Heart right ventricle (tissue), 16 donors: ENCODE measurements at regions not wholly inside any gene's neighbourhood (a gene's known extent, or its start where the extent isn't known, plus 50 kb on each side); places are given as distances from the start of the nearest gene placed in this dataset.

Experiments used
- ATAC-seq, 8 donors: fragments of 200-7000 bp; cut with Tn5 transposase; one replicate each; pipeline ENCODE4 v1.9.1; 2020; ENCODE audit warnings: mild to moderate bottlenecking in 8 of 8, moderate library complexity in 8 of 8, moderate number of reproducible peaks in 1 of 8
- DNase-seq, 2 donors: peaks; one replicate each; pipeline ENCODE4 v3.0.0-alpha.2; 2020
- H3K27ac ChIP-seq, 10 donors: fragments of 200-600 bp; sonication (generic) in 2 of 10; one replicate each; pipeline versions ENCODE4 v1.5.0 to v1.8.0; 2020 to 2022; ENCODE audit warnings: mild to moderate bottlenecking in 3 of 10
- H3K27me3 ChIP-seq, 7 donors: fragments of 200-600 bp; one replicate each; pipeline ENCODE4 v1.8.0; 2021 to 2022; ENCODE audit warnings: mild to moderate bottlenecking in 2 of 7
- H3K36me3 ChIP-seq, 9 donors: fragments of 200-600 bp; sonication (generic) in 1 of 9; one replicate each; pipeline versions ENCODE4 v1.5.0 to v1.8.0; 2020 to 2022; ENCODE audit warnings: mild to moderate bottlenecking in 2 of 9
- H3K4me1 ChIP-seq, 9 donors: fragments of 200-600 bp; sonication (generic) in 1 of 9; one replicate each; pipeline versions ENCODE4 v1.5.0 to v1.8.0; 2020 to 2022; ENCODE audit warnings: mild to moderate bottlenecking in 4 of 9
- H3K4me3 ChIP-seq, 10 donors: fragments of 200-600 bp; sonication (generic) in 2 of 10; one replicate each; pipeline versions ENCODE4 v1.5.0 to v1.8.0; 2020 to 2022; ENCODE audit warnings: mild to moderate bottlenecking in 7 of 10, moderate library complexity in 2 of 10
- H3K9me3 ChIP-seq, 11 donors: fragments of 200-600 bp in 10 of 11; sonication (generic) in 2 of 11; one replicate each; pipeline versions ENCODE4 v1.5.0 to v1.8.0; 2013 to 2022; ENCODE audit warnings: mild to moderate bottlenecking in 2 of 11, control low read depth in 1 of 11, moderate library complexity in 1 of 11
- WGBS, 2 donors: extraction: QIAGEN DNeasy Blood & Tissue Kit; methylation state at CpG; one replicate each; pipeline ENCODE4 v1.1.7; 2013; ENCODE audit warnings: inconsistent platforms in 1 of 2; 5-methylcytosine and 5-hydroxymethylcytosine counted together
- intact Hi-C, 10 donors: fragments of 100-400 bp; cut with DNase I; formaldehyde crosslinking; loops; one replicate each; pipeline versions ENCODE4 v1.11.1 to v1.14.2; 2022
- TF ChIP-seq, protein P1 (sequence below), 9 donors: fragments of 200-600 bp; sonication (generic) in 2 of 9; IDR thresholded peaks; one replicate each; pipeline versions ENCODE4 v1.5.0 to v1.8.0; 2021 to 2022; ENCODE audit warnings: antibody characterized with exemption in 9 of 9, mild to moderate bottlenecking in 5 of 9, moderate library complexity in 1 of 9
- donor health status: Arrhythmogenic right ventricular cardiomyopathy.
- donor health status: ischemic (EF 13 %, LVEDD 7.1; RV severe dilation, severe dysfunction).
- donor health status: healthy with polysubstance abuse.
- donor health status: DM: no; HTN: yes; CAD: no.
- donor health status: DM: no; HTN: no; CAD: no.
- donor health status: ischemic (EF 25% LVEDD 6.9; RV normal size, moderate dysfunction).
- donor health status: ischemic (EF 25% LVEDD 5.7; RV mildly dilated, moderate dysfunction).
- donor health status: healthy.
- donor health status: DM: yes; HTN: yes; CAD: no.
- donor health status: Ischemic cardiomyopathy.
- donor health status: ischemic (EF 35%, LVEDD 5.7; RV mildly dilated, moderate dysfunction).
- donor health status: nonischemic (EF 11% LVEDD 7.7; RV severe dilation, severe dysfunction).
- donor health status: DM: yes; HTN: yes; CAD: no.
- donor health status: PGD.
- donor health status: ischemic (EF 29% LVEDD 5.4; RV normal size, mild dysfunction).
- donor health status: nonischemic (EF 23%, LVEDD 6.1; RV moderate dilation, normal function).

DNA sequence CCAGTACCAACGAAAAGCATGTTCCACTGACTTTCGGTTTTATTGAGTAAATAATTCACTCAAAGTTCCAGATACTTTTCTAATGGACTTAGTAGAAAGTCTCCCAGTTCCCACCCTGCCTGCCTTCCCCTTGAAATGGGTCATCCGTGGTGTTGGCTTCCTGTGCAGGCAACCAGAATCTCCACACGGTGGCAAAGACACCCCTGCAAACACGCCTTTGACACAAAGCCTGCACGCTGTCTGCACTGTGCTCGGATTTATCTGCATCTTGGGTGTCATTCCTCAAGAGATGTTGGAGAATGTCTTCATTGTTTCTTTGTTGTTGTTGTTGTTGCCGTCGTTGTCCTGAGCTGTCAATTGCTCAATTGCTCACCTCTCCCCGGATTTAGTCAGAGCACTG is 150.0 kb upstream of the IRX2 start:
- no peak overlapping the region for H3K4me3 ChIP-seq
- DNase-seq (no peak), ATAC-seq (no peak)
- intact Hi-C loops = no loop called here
- TF ChIP-seq, protein P1, sequence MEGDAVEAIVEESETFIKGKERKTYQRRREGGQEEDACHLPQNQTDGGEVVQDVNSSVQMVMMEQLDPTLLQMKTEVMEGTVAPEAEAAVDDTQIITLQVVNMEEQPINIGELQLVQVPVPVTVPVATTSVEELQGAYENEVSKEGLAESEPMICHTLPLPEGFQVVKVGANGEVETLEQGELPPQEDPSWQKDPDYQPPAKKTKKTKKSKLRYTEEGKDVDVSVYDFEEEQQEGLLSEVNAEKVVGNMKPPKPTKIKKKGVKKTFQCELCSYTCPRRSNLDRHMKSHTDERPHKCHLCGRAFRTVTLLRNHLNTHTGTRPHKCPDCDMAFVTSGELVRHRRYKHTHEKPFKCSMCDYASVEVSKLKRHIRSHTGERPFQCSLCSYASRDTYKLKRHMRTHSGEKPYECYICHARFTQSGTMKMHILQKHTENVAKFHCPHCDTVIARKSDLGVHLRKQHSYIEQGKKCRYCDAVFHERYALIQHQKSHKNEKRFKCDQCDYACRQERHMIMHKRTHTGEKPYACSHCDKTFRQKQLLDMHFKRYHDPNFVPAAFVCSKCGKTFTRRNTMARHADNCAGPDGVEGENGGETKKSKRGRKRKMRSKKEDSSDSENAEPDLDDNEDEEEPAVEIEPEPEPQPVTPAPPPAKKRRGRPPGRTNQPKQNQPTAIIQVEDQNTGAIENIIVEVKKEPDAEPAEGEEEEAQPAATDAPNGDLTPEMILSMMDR (IDR thresholded peaks at IDR 0.05) = no peak
- H3K4me1 ChIP-seq = no peaks in the 10 kb centered on the region
- peaks cover 0 to 9% (median 0%) of the 10 kb centered on the region in 7 donors for H3K27me3 ChIP-seq
- 79 to 84% methylated on average over 10 of the region's 10 CpGs for WGBS, 2 donors
- H3K27ac ChIP-seq = no peak overlapping the region
- no peaks in the 10 kb centered on the region for H3K36me3 ChIP-seq
- H3K9me3 ChIP-seq = peaks cover 0 to 4% (median 0%) of the 10 kb centered on the region in 11 donors

DNA sequence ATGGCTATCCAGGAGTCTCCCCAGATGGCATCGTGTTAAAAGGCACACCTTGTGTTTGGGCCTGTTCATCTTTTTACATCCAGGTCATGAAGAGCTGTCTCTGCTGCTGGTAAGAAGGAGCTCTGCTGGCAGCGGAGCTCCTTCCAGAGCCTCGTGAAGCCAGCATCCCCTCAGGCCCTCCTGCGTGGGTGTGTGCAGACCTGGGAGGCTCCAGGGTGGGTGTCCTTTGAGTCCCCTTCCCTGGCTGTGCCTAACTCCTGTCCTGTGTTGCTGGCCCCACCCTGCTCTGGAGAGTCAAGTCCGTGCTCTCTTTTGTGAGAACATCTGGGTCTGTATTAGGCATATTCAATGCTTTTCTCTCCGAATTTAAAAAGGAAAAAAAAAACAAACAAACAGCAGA is 149.6 kb upstream of the IRX2 start:
- Histone ChIP-seq H3K9me3 (peaks cover 0 to 4% (median 0%) of the 10 kb centered on the region in 11 donors), H3K4me3 (no peak overlapping the region), H3K27me3 (peaks cover 0 to 5% (median 0%) of the 10 kb centered on the region in 7 donors), H3K36me3 (no peaks in the 10 kb centered on the region), H3K27ac (no peak overlapping the region), H3K4me1 (no peaks in the 10 kb centered on the region)
- intact Hi-C loops = no loop called here
- no peak for ATAC-seq
- DNase-seq = no peak
- 75 to 81% methylated on average over 6 of the region's 6 CpGs for WGBS, 2 donors
- TF ChIP-seq, protein P1 (IDR thresholded peaks at IDR 0.05) = no peak

DNA sequence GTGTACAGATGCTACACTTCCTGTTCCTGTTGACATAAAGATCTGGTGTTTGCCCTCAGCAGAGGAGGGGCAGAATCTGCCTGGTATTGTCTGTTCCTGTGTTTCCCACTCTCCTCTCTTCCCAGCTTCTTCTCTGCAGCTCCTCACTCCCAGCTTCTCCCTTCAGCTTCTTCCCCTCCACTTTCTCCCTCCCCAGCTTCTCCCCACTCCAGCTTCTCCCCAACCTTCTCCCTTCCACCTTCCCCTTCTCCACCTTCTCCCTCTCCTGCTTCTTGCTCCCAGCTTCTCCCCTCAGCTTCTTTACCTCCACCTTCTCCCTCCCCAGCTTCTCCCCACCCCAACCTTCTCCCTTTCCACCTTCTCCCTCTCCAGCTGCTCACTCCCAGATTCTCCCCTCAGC is 148.9 kb upstream of the IRX2 start:
- ATAC-seq = no peak
- intact Hi-C loops = no loop called here
- TF ChIP-seq, protein P1 (IDR thresholded peaks at IDR 0.05) = no peak

DNA sequence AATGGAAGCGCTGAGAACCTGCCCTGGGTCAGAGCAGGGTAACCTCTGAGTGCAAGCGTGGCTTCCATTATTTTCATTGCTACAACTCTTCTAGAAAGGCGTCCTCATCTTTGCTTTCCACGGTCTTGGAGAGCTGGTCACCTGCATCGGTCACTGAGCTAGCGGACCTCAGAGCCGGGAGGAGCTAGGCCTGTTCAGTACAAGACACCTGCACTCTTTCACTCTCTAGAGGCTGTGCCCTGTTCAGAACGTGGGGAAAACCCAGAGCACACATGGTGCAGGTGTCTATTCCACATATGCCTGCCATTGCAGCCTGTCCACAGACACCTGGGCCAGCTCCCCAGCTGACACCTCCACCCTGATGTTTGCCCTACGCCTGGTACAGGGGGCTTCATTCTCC is 147.8 kb upstream of the IRX2 start:
- no peaks in the 10 kb centered on the region for H3K4me1 ChIP-seq
- TF ChIP-seq, protein P1 (IDR thresholded peaks at IDR 0.05) = no peak
- DNase-seq (no peak), ATAC-seq (no peak)
- H3K4me3 ChIP-seq = no peak overlapping the region
- intact Hi-C loops = no loop called here
- peaks cover 0 to 4% (median 0%) of the 10 kb centered on the region in 11 donors for H3K9me3 ChIP-seq
- 81 to 87% methylated on average over 9 of the region's 9 CpGs for WGBS, 2 donors
- H3K27ac ChIP-seq = no peak overlapping the region
- H3K36me3 ChIP-seq = no peaks in the 10 kb centered on the region
- peaks cover 0 to 5% (median 0%) of the 10 kb centered on the region in 7 donors for H3K27me3 ChIP-seq

More for the DNA sequence above, 148.9 kb upstream of the IRX2 start:
- H3K36me3 ChIP-seq = no peaks in the 10 kb centered on the region
- no peak overlapping the region for H3K4me3 ChIP-seq
- no peak overlapping the region for H3K27ac ChIP-seq
- no peak for DNase-seq
- H3K27me3 ChIP-seq = peaks cover 0 to 5% (median 0%) of the 10 kb centered on the region in 7 donors
- peaks cover 0 to 4% (median 0%) of the 10 kb centered on the region in 11 donors for H3K9me3 ChIP-seq
- no peaks in the 10 kb centered on the region for H3K4me1 ChIP-seq
